ENCODE measurements at regions not wholly inside any gene's neighbourhood (a gene's known extent, or its start where the extent isn't known, plus 50 kb on each side); places are given as distances from the start of the nearest gene placed in this dataset.

GRCh38 chr6:48255094-48255493 lies 144.1 kb upstream of the PTCHD4 start:
- Mint-ChIP-seq H3K27me3 (no peaks in the 10 kb centered on the region), H3K9me3 (peaks cover 0 to 5% (median 2%) of the 10 kb centered on the region in 8 donors), H3K4me1 (no peaks in the 10 kb centered on the region), H3K4me3 (no peak overlapping the region), H3K27ac (no peak overlapping the region), H3K36me3 (no peaks in the 10 kb centered on the region)
- POLR2A ChIA-PET (ENCODE audit: partially characterized antibody) = no interaction called here
- no peaks in the 10 kb centered on the region for H3K9me3 ChIP-seq (ENCODE audit: control insufficient read depth in 1 of 2, low read length in 2 of 2)
- no peak overlapping the region for H3K4me3 ChIP-seq (ENCODE audit: low read length in 2 of 2)
- H3K27ac ChIP-seq (ENCODE audit: low read depth, low read length) = no peak overlapping the region
- intact Hi-C loops (cut with micrococcal nuclease) = no loop called here
- no peaks in the 10 kb centered on the region for H3K36me3 ChIP-seq (ENCODE audit: insufficient read depth, low read length)
- no peaks in the 10 kb centered on the region for H3K27me3 ChIP-seq (ENCODE audit: insufficient read depth, low read length)
- DNase-seq = no peak
- H3K4me1 ChIP-seq (ENCODE audit: insufficient read depth, low read length) = no peaks in the 10 kb centered on the region
- CTCF ChIA-PET (ENCODE audit: partially characterized antibody) = no interaction called here

DNA sequence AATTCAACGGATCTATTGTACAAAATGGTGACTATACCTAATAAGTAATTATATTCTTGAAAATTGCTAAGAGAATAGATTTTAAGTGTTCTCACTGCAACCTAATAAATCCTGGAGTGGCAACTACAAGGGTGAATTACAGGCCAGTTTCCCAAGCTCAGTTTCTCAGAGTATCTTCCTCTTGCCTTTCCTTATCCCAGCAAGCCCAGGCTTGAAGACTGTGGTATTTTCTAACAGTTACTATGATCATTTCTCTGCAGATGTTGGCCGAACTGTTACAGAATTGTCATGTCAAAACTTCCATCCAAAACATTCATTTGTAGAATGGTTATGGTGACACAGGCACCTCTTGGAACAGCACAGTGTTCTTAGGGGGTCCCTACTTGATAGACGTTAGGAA lies 138.1 kb upstream of the PTCHD4 start:
- no peak for DNase-seq
- Mint-ChIP-seq H3K36me3 (no peaks in the 10 kb centered on the region), H3K9me3 (peaks cover 0 to 4% (median 2%) of the 10 kb centered on the region in 8 donors), H3K27ac (no peak overlapping the region), H3K27me3 (no peaks in the 10 kb centered on the region), H3K4me3 (no peak overlapping the region), H3K4me1 (no peaks in the 10 kb centered on the region)
- Histone ChIP-seq H3K27me3 (ENCODE audit: insufficient read depth, low read length) (no peaks in the 10 kb centered on the region), H3K9me3 (ENCODE audit: control insufficient read depth in 1 of 2, low read length in 2 of 2) (no peaks in the 10 kb centered on the region), H3K4me1 (ENCODE audit: insufficient read depth, low read length) (no peaks in the 10 kb centered on the region), H3K27ac (ENCODE audit: low read depth, low read length) (no peak overlapping the region), H3K4me3 (ENCODE audit: low read length in 2 of 2) (no peak overlapping the region), H3K36me3 (ENCODE audit: insufficient read depth, low read length) (no peaks in the 10 kb centered on the region)
- ChIA-PET CTCF (ENCODE audit: partially characterized antibody) (no interaction called here), POLR2A (ENCODE audit: partially characterized antibody) (no interaction called here)
- intact Hi-C loops (cut with micrococcal nuclease) = no loop called here

- CTCF ChIA-PET (ENCODE audit: partially characterized antibody) = no interaction called here
Observed at GRCh38 chr6:48243071-48243470, 132.1 kb upstream of the PTCHD4 start.

GRCh38 chr6:48240287-48240686 lies 129.3 kb upstream of the PTCHD4 start:
- Histone ChIP-seq H3K9me3 (ENCODE audit: control insufficient read depth in 1 of 2, low read length in 2 of 2) (peaks cover 0 to under 1% of the 10 kb centered on the region in 2 donors), H3K4me1 (ENCODE audit: insufficient read depth, low read length) (no peaks in the 10 kb centered on the region), H3K27ac (ENCODE audit: low read depth, low read length) (no peak overlapping the region), H3K27me3 (ENCODE audit: insufficient read depth, low read length) (no peaks in the 10 kb centered on the region), H3K36me3 (ENCODE audit: insufficient read depth, low read length) (no peaks in the 10 kb centered on the region), H3K4me3 (ENCODE audit: low read length in 2 of 2) (no peak overlapping the region)
- no peaks in the 10 kb centered on the region for H3K27me3 Mint-ChIP-seq
- ChIA-PET CTCF (ENCODE audit: partially characterized antibody) (no interaction called here), POLR2A (ENCODE audit: partially characterized antibody) (no interaction called here)
- no peaks in the 10 kb centered on the region for H3K4me1 Mint-ChIP-seq
- H3K27ac Mint-ChIP-seq = no peak overlapping the region
- intact Hi-C loops (cut with micrococcal nuclease) = no loop called here
- no peak for DNase-seq
- H3K9me3 Mint-ChIP-seq = peaks cover 4 to 21% (median 11%) of the 10 kb centered on the region in 8 donors
- H3K36me3 Mint-ChIP-seq = no peaks in the 10 kb centered on the region
- H3K4me3 Mint-ChIP-seq = no peak overlapping the region

More at GRCh38 chr6:48243071-48243470, 132.1 kb upstream of the PTCHD4 start:
- Histone ChIP-seq H3K36me3 (ENCODE audit: insufficient read depth, low read length) (no peaks in the 10 kb centered on the region), H3K4me1 (ENCODE audit: insufficient read depth, low read length) (no peaks in the 10 kb centered on the region), H3K27me3 (ENCODE audit: insufficient read depth, low read length) (no peaks in the 10 kb centered on the region), H3K4me3 (ENCODE audit: low read length in 2 of 2) (no peak overlapping the region), H3K9me3 (ENCODE audit: control insufficient read depth in 1 of 2, low read length in 2 of 2) (no peaks in the 10 kb centered on the region), H3K27ac (ENCODE audit: low read depth, low read length) (no peak overlapping the region)
- H3K4me1 Mint-ChIP-seq = no peaks in the 10 kb centered on the region
- intact Hi-C loops (cut with micrococcal nuclease) = no loop called here
- no peak overlapping the region for H3K27ac Mint-ChIP-seq
- H3K36me3 Mint-ChIP-seq = no peaks in the 10 kb centered on the region
- POLR2A ChIA-PET (ENCODE audit: partially characterized antibody) = no interaction called here
- H3K4me3 Mint-ChIP-seq = no peak overlapping the region
- no peaks in the 10 kb centered on the region for H3K27me3 Mint-ChIP-seq
- DNase-seq = no peak
- peaks cover 0 to 5% (median under 1%) of the 10 kb centered on the region in 8 donors for H3K9me3 Mint-ChIP-seq

- Mint-ChIP-seq H3K27ac (no peak overlapping the region), H3K4me1 (no peaks in the 10 kb centered on the region), H3K27me3 (no peaks in the 10 kb centered on the region), H3K4me3 (no peak overlapping the region), H3K36me3 (no peaks in the 10 kb centered on the region), H3K9me3 (peaks cover 2 to 26% (median 15%) of the 10 kb centered on the region in 8 donors)
- intact Hi-C loops (cut with micrococcal nuclease) = no loop called here
- CTCF ChIA-PET (ENCODE audit: partially characterized antibody) = no interaction called here
- Histone ChIP-seq H3K9me3 (ENCODE audit: control insufficient read depth in 1 of 2, low read length in 2 of 2) (peaks cover 0 to 4% of the 10 kb centered on the region in 2 donors), H3K4me3 (ENCODE audit: low read length in 2 of 2) (no peak overlapping the region), H3K4me1 (ENCODE audit: insufficient read depth, low read length) (no peaks in the 10 kb centered on the region), H3K36me3 (ENCODE audit: insufficient read depth, low read length) (no peaks in the 10 kb centered on the region), H3K27ac (ENCODE audit: low read depth, low read length) (no peak overlapping the region), H3K27me3 (ENCODE audit: insufficient read depth, low read length) (no peaks in the 10 kb centered on the region)
- no peak for DNase-seq
- POLR2A ChIA-PET (ENCODE audit: partially characterized antibody) = no interaction called here
Observed at GRCh38 chr6:48236375-48236774, 125.4 kb upstream of the PTCHD4 start.

- intact Hi-C loops (cut with micrococcal nuclease) = no loop called here
- Mint-ChIP-seq H3K4me1 (no peaks in the 10 kb centered on the region), H3K4me3 (no peak overlapping the region), H3K36me3 (no peaks in the 10 kb centered on the region), H3K27me3 (no peaks in the 10 kb centered on the region), H3K27ac (no peak overlapping the region), H3K9me3 (peaks cover 2 to 26% (median 16%) of the 10 kb centered on the region in 8 donors)
- Histone ChIP-seq H3K4me3 (ENCODE audit: low read length in 2 of 2) (no peak overlapping the region), H3K27me3 (ENCODE audit: insufficient read depth, low read length) (no peaks in the 10 kb centered on the region), H3K36me3 (ENCODE audit: insufficient read depth, low read length) (no peaks in the 10 kb centered on the region), H3K9me3 (ENCODE audit: control insufficient read depth in 1 of 2, low read length in 2 of 2) (peaks cover 0 to 4% of the 10 kb centered on the region in 2 donors), H3K27ac (ENCODE audit: low read depth, low read length) (no peak overlapping the region), H3K4me1 (ENCODE audit: insufficient read depth, low read length) (no peaks in the 10 kb centered on the region)
- POLR2A ChIA-PET (ENCODE audit: partially characterized antibody) = no interaction called here
- CTCF ChIA-PET (ENCODE audit: partially characterized antibody) = no interaction called here
- no peak for DNase-seq
Observed at GRCh38 chr6:48233063-48233462, 122.1 kb upstream of the PTCHD4 start.

DNA sequence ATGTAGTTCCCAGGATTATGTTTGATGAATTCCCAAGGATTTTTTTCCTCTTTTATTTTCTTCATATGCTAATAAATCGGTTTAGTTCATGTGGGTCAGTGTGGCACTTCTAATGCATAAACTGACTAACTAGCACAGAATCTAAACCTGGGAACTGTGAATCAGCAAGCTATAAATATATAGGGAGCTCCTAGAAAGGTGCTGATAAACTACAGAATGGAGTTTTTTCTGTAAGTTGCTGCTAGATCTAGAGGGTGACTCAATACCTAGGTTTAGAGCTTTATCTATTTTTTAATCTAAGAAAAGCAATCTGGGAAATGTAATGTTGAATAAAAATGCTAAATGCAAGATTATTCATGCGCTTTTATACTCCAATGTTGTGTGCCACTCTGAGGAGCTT lies 118.8 kb upstream of the PTCHD4 start:
- no peaks in the 10 kb centered on the region for H3K27me3 ChIP-seq (ENCODE audit: insufficient read depth, low read length)
- Mint-ChIP-seq H3K27ac (no peak overlapping the region), H3K4me1 (no peaks in the 10 kb centered on the region), H3K27me3 (no peaks in the 10 kb centered on the region), H3K4me3 (no peak overlapping the region), H3K36me3 (no peaks in the 10 kb centered on the region), H3K9me3 (peaks cover 0 to 6% (median 2%) of the 10 kb centered on the region in 8 donors)
- no peaks in the 10 kb centered on the region for H3K9me3 ChIP-seq (ENCODE audit: control insufficient read depth in 1 of 2, low read length in 2 of 2)
- POLR2A ChIA-PET (ENCODE audit: partially characterized antibody) = no interaction called here
- H3K4me3 ChIP-seq (ENCODE audit: low read length in 2 of 2) = no peak overlapping the region
- no peaks in the 10 kb centered on the region for H3K4me1 ChIP-seq (ENCODE audit: insufficient read depth, low read length)
- CTCF ChIA-PET (ENCODE audit: partially characterized antibody) = no interaction called here
- no peak overlapping the region for H3K27ac ChIP-seq (ENCODE audit: low read depth, low read length)
- no peaks in the 10 kb centered on the region for H3K36me3 ChIP-seq (ENCODE audit: insufficient read depth, low read length)
- DNase-seq = no peak
- intact Hi-C loops (cut with micrococcal nuclease) = no loop called here

GRCh38 chr6:48222241-48222640 lies 111.2 kb upstream of the PTCHD4 start:
- ChIA-PET CTCF (ENCODE audit: partially characterized antibody) (no interaction called here), POLR2A (ENCODE audit: partially characterized antibody) (no interaction called here)
- H3K27ac ChIP-seq (ENCODE audit: low read depth, low read length) = no peak overlapping the region
- no peak for DNase-seq
- Mint-ChIP-seq H3K4me3 (no peak overlapping the region), H3K27ac (no peak overlapping the region), H3K9me3 (peaks cover 0 to 10% (median 4%) of the 10 kb centered on the region in 8 donors), H3K27me3 (no peaks in the 10 kb centered on the region), H3K36me3 (no peaks in the 10 kb centered on the region), H3K4me1 (no peaks in the 10 kb centered on the region)
- no peaks in the 10 kb centered on the region for H3K36me3 ChIP-seq (ENCODE audit: insufficient read depth, low read length)
- no peaks in the 10 kb centered on the region for H3K27me3 ChIP-seq (ENCODE audit: insufficient read depth, low read length)
- H3K9me3 ChIP-seq (ENCODE audit: control insufficient read depth in 1 of 2, low read length in 2 of 2) = no peaks in the 10 kb centered on the region
- no peaks in the 10 kb centered on the region for H3K4me1 ChIP-seq (ENCODE audit: insufficient read depth, low read length)
- intact Hi-C loops (cut with micrococcal nuclease) = no loop called here
- H3K4me3 ChIP-seq (ENCODE audit: low read length in 2 of 2) = no peak overlapping the region
